NCI-H146 (cell line): ENCODE measurements at regions not wholly inside any gene's neighbourhood (a gene's known extent, or its start where the extent isn't known, plus 50 kb on each side); places are given as distances from the start of the nearest gene placed in this dataset.
A peak's percentile ranks its signal among the peaks of the same experiment; 100 is the strongest.
"Not testable (repeated sequence)": the region's sequence is repeated elsewhere in the genome, so short reads cannot be mapped to it uniquely, and the experiment has no call there.

Experiments used
- DNase-seq: peaks from one replicate; lab custom pipeline; 2025; lab: John Stamatoyannopoulos, UW

GRCh38 chr2:207328944-207329386 is 163.2 kb upstream of the KLF7 start:
- DNase-seq: no peak

GRCh38 chr2:207330912-207331311 is 165.2 kb upstream of the KLF7 start:
- DNase-seq: no peak

GRCh38 chr2:207331674-207332073 is 165.9 kb upstream of the KLF7 start:
- DNase-seq: no peak

GRCh38 chr2:207332480-207333212 is 166.9 kb upstream of the KLF7 start:
- DNase-seq: no peak

GRCh38 chr2:207333599-207334300 is 168.0 kb upstream of the KLF7 start:
- no peak for DNase-seq

- DNase-seq: no peak
Observed at GRCh38 chr2:207334301-207334623, 168.5 kb upstream of the KLF7 start.

GRCh38 chr2:207334624-207335371 is 169.1 kb upstream of the KLF7 start:
- peak; percentile 13 for DNase-seq

GRCh38 chr2:207337234-207338219 is 171.8 kb upstream of the KLF7 start:
- no peak for DNase-seq

- DNase-seq: no peak
Observed at GRCh38 chr2:207338220-207338607, 172.5 kb upstream of the KLF7 start.

- DNase-seq: no peak
Observed at GRCh38 chr2:207338610-207339009, 172.9 kb upstream of the KLF7 start.

- DNase-seq: peak; percentile 52
Observed at GRCh38 chr2:207341112-207341750, 175.5 kb upstream of the KLF7 start.

- peak; percentile 10 for DNase-seq
Observed at GRCh38 chr2:207341804-207342203, 176.1 kb upstream of the KLF7 start.

GRCh38 chr2:207344596-207345394 is 179.0 kb upstream of the KLF7 start:
- DNase-seq: not testable (repeated sequence)

- no peak for DNase-seq
Observed at GRCh38 chr2:207351171-207351570, 178.6 kb upstream of the CREB1 start.

- DNase-seq: no peak
Observed at GRCh38 chr2:207352978-207353671, 176.6 kb upstream of the CREB1 start.

- DNase-seq: no peak
Observed at GRCh38 chr2:207353836-207354235, 175.9 kb upstream of the CREB1 start.

GRCh38 chr2:207354462-207354861 is 175.3 kb upstream of the CREB1 start:
- DNase-seq: no peak

GRCh38 chr2:207356567-207356966 is 173.2 kb upstream of the CREB1 start:
- no peak for DNase-seq

- DNase-seq: no peak
Observed at GRCh38 chr2:207357216-207357615, 172.5 kb upstream of the CREB1 start.

- DNase-seq: no peak
Observed at GRCh38 chr2:207362716-207363115, 167.0 kb upstream of the CREB1 start.
